A673 (cell line): ENCODE measurements at regions not wholly inside any gene's neighbourhood (a gene's known extent, or its start where the extent isn't known, plus 50 kb on each side); places are given as distances from the start of the nearest gene placed in this dataset.

Source experiments
- BruUV-seq: library from RNA; stranded (reverse); fragments of 400-500 nt; replicated peaks from 2 replicates; lab custom pipeline; 2021; lab: Mats Ljungman, UMichigan
- CTCF ChIA-PET: fragments of 300-600 bp; sonication (Branson Sonifier 250); formaldehyde crosslinking; loops from one replicate; lab custom pipeline; 2022; ENCODE audit warnings: antibody characterized with exemption; lab: Charles Lee
- POLR2A ChIA-PET: fragments of 300-600 bp; sonication (Branson Sonifier 250); formaldehyde crosslinking; loops from one replicate; lab custom pipeline; 2022; ENCODE audit warnings: antibody characterized with exemption; ENCODE audit not compliant: low non-redundant PET; lab: Charles Lee
- DNase-seq: peaks from one replicate; pipeline ENCODE4 v3.0.0-alpha.2; 2015; ENCODE audit warnings: low spot score
- H3K27ac ChIP-seq: fragments of 200-600 bp; sonication (generic); 2 replicates; pipeline ENCODE4 v1.5.1; 2016; ENCODE audit warnings: mixed run types, low read depth, mild to moderate bottlenecking, mixed read lengths, antibody characterized with exemption, low read length; ENCODE audit not compliant: poor library complexity, severe bottlenecking
- H3K27me3 ChIP-seq: fragments of 200-600 bp; sonication (generic); replicated peaks from 2 replicates; pipeline ENCODE4 v1.6.1; 2017; ENCODE audit warnings: mixed run types, low read depth, mild to moderate bottlenecking, mixed read lengths, antibody characterized with exemption, low read length; ENCODE audit not compliant: insufficient read depth, poor library complexity
- H3K36me3 ChIP-seq: fragments of 200-600 bp; sonication (generic); 2 replicates; pipeline ENCODE4 v1.6.1; 2016; ENCODE audit warnings: mixed run types, mild to moderate bottlenecking, mixed read lengths, antibody characterized with exemption, low read length; ENCODE audit not compliant: insufficient read depth, poor library complexity, severe bottlenecking
- H3K4me1 ChIP-seq: fragments of 200-600 bp; sonication (generic); 2 replicates; pipeline ENCODE4 v1.6.1; 2017; ENCODE audit warnings: mixed run types, mild to moderate bottlenecking, mixed read lengths, antibody characterized with exemption, low read length; ENCODE audit not compliant: insufficient read depth, poor library complexity, severe bottlenecking
- H3K4me3 ChIP-seq: fragments of 200-600 bp; sonication (generic); 2 replicates; pipeline ENCODE4 v1.5.1; 2016; ENCODE audit warnings: low read depth, mixed run types, mild to moderate bottlenecking, mixed read lengths, low read length; ENCODE audit not compliant: poor library complexity, severe bottlenecking
- H3K9me3 ChIP-seq: fragments of 200-600 bp; sonication (generic); 2 replicates; pipeline ENCODE4 v1.6.1; 2016; ENCODE audit warnings: mixed run types, low read depth, mild to moderate bottlenecking, mixed read lengths, antibody characterized with exemption, low read length; ENCODE audit not compliant: poor library complexity, severe bottlenecking
- EZH2 ChIP-seq: fragments of 200-600 bp; sonication (generic); IDR thresholded peaks from 2 replicates; pipeline ENCODE4 v1.6.1; 2017; ENCODE audit warnings: borderline replicate concordance, low read depth, mild to moderate bottlenecking, mixed read lengths, antibody characterized with exemption, low read length; ENCODE audit not compliant: poor library complexity, severe bottlenecking
- intact Hi-C: fragments of 100-400 bp; cut with micrococcal nuclease; formaldehyde crosslinking; loops from one replicate; pipeline ENCODE4 v1.10.0; 2022; ENCODE audit not compliant: unreplicated experiment
- TF ChIP-seq, protein P1 (sequence below): fragments of 300-800, 200-600 bp; sonication (generic); conservative IDR thresholded peaks from 2 replicates; pipeline ENCODE4 v1.5.1; 2017; ENCODE audit warnings: low read depth, mild to moderate bottlenecking, antibody characterized with exemption, low read length, moderate library complexity, mixed read lengths

DNA sequence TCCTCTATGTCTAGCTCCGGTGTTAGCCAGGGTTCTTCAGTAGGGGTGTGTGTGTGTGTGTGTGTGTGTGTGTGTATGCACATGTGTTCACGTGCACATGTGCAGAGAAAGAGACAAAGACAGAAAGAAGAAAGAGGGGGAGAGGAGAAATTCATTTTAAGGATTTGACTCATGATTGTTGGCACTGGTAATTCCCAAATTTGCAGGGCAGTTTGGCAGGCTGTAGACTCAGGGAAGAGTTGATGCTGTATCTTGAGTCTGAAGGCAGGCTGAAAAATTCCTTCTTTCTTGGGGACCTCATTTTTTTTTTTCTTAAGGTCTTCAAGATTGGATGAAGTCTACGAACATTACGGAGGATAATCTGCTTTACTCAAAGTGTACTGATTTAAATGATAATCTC lies 335.7 kb downstream of the NSG2 start:
- Histone ChIP-seq H3K27ac (no peak overlapping the region), H3K36me3 (no peaks in the 10 kb centered on the region), H3K9me3 (no peaks in the 10 kb centered on the region), H3K4me1 (no peaks in the 10 kb centered on the region), H3K4me3 (no peak overlapping the region), H3K27me3 (peaks cover 3% of the 10 kb centered on the region)
- ChIA-PET POLR2A (no interaction called here), CTCF (no interaction called here)
- intact Hi-C loops = no loop called here
- TF ChIP-seq, protein P1, sequence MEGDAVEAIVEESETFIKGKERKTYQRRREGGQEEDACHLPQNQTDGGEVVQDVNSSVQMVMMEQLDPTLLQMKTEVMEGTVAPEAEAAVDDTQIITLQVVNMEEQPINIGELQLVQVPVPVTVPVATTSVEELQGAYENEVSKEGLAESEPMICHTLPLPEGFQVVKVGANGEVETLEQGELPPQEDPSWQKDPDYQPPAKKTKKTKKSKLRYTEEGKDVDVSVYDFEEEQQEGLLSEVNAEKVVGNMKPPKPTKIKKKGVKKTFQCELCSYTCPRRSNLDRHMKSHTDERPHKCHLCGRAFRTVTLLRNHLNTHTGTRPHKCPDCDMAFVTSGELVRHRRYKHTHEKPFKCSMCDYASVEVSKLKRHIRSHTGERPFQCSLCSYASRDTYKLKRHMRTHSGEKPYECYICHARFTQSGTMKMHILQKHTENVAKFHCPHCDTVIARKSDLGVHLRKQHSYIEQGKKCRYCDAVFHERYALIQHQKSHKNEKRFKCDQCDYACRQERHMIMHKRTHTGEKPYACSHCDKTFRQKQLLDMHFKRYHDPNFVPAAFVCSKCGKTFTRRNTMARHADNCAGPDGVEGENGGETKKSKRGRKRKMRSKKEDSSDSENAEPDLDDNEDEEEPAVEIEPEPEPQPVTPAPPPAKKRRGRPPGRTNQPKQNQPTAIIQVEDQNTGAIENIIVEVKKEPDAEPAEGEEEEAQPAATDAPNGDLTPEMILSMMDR = no peak
- TF ChIP-seq EZH2 = no peak
- BruUV-seq = no TSS peak
- no peak for DNase-seq

DNA sequence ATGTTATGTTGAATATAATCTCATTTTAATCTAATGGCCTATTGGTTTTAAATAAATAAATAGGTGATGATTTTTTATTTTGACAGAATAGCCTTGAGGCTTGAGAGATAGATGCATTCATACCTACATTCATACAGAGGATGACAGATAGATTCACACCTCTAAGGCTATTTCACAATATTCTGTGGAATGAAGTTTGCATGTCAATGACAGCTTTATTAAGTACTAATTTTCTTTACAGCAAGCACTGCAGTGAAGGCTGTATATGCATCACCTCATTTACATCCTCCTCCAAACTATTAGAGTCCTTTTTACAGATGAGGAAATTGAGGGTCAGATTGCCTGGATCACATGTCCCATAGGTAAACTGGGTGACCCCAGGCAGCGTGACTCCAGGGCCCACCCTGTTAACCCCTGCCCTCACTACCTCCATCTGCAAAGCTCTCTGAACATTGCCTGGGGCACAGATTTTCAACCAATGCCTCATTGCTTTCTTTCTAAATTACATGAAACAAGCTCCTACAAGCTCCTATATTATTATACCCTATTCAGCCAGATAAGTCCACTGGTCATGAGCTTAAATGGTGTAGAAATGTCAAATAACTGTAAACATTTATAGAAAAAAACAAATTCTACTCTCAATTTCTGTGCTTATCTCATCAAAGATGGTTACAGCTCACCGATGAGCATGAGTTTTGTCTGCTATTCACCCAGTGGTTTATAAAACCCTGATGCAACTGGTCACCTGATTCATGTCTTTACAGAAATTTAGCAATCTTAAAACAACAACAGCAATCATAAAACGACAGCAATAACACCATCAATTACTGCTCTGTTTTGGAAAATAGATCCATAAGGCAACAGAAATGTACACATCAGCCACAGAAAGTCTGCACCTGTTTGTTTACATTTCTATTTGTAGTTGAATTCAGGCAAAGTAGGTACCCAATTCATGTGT lies 338.0 kb downstream of the NSG2 start:
- Histone ChIP-seq H3K9me3 (no peaks in the 10 kb centered on the region), H3K27ac (no peak overlapping the region), H3K36me3 (no peaks in the 10 kb centered on the region), H3K27me3 (peaks cover 22% of the 10 kb centered on the region), H3K4me1 (no peaks in the 10 kb centered on the region), H3K4me3 (no peak overlapping the region)
- no peak for DNase-seq
- BruUV-seq = no TSS peak
- POLR2A ChIA-PET = no interaction called here
- CTCF ChIA-PET = no interaction called here
- intact Hi-C loops = no loop called here
- TF ChIP-seq EZH2 = no peak
- TF ChIP-seq, protein P1 = no peak

DNA sequence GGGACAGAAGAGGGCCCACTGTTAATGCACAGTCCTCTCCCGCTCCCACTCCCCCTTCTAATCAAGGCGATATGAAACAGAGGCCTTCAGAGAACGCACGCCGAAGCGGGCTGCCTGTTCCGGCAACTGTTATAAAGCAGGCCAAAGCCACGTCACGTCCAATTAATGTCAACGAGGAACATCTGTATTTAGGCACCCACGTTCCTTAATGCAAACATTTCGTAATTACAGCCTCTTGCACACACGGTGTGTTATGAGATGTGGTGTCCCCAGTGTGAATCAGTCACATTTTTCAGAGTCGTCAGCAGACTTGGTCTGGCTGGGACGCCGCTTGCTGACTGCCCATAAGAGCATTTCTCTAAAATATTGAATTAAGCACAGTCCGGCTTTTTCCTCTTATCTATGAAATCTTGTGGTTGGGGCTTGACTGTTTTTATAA lies 339.0 kb downstream of the NSG2 start:
- intact Hi-C loops = no loop called here
- no peaks in the 10 kb centered on the region for H3K4me1 ChIP-seq
- H3K27ac ChIP-seq = no peak overlapping the region
- H3K27me3 ChIP-seq = peaks cover 32% of the 10 kb centered on the region
- no peaks in the 10 kb centered on the region for H3K36me3 ChIP-seq
- no peaks in the 10 kb centered on the region for H3K9me3 ChIP-seq
- CTCF ChIA-PET = no interaction called here
- no peak for DNase-seq
- BruUV-seq = no TSS peak
- POLR2A ChIA-PET = no interaction called here
- TF ChIP-seq, protein P1 = no peak
- TF ChIP-seq EZH2 = no peak
- H3K4me3 ChIP-seq = no peak overlapping the region
